Breast epithelium (tissue), 3 donors: ENCODE measurements at regions not wholly inside any gene's neighbourhood (a gene's known extent, or its start where the extent isn't known, plus 50 kb on each side); places are given as distances from the start of the nearest gene placed in this dataset.

Experiments used
- POLR2A ChIP-seq: fragments of 450-650 bp; IDR thresholded peaks from one replicate; pipeline ENCODE4 v1.6.1; 2016; ENCODE audit warnings: antibody characterized with exemption, mild to moderate bottlenecking, moderate library complexity
- POLR2AphosphoS5 ChIP-seq, 3 donors: sonication (generic); formaldehyde crosslinking; IDR thresholded peaks; one replicate each; pipeline ENCODE4 v1.6.1; 2017; ENCODE audit warnings: antibody characterized with exemption in 3 of 3
- TF ChIP-seq, protein P1 (sequence below), 3 donors: fragments of 450-650 bp; IDR thresholded peaks; one replicate each; pipeline ENCODE4 v1.5.1; 2016 to 2017; ENCODE audit warnings: antibody characterized with exemption in 3 of 3, mild to moderate bottlenecking in 3 of 3, moderate library complexity in 3 of 3

GRCh38 chr6:9128970-9129369, 693.6 kb upstream of the SLC35B3 start:
- no peak for TF ChIP-seq POLR2AphosphoS5 (IDR thresholded peaks at IDR 0.05)
- TF ChIP-seq POLR2A, result no peak
- TF ChIP-seq, protein P1, sequence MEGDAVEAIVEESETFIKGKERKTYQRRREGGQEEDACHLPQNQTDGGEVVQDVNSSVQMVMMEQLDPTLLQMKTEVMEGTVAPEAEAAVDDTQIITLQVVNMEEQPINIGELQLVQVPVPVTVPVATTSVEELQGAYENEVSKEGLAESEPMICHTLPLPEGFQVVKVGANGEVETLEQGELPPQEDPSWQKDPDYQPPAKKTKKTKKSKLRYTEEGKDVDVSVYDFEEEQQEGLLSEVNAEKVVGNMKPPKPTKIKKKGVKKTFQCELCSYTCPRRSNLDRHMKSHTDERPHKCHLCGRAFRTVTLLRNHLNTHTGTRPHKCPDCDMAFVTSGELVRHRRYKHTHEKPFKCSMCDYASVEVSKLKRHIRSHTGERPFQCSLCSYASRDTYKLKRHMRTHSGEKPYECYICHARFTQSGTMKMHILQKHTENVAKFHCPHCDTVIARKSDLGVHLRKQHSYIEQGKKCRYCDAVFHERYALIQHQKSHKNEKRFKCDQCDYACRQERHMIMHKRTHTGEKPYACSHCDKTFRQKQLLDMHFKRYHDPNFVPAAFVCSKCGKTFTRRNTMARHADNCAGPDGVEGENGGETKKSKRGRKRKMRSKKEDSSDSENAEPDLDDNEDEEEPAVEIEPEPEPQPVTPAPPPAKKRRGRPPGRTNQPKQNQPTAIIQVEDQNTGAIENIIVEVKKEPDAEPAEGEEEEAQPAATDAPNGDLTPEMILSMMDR (IDR thresholded peaks at IDR 0.05), result no peak
